ENCODE measurements at regions not wholly inside any gene's neighbourhood (a gene's known extent, or its start where the extent isn't known, plus 50 kb on each side); places are given as distances from the start of the nearest gene placed in this dataset.

GRCh38 chr11:116473206-116473769 lies 299.5 kb downstream of the BUD13 start:
- ATAC-seq (peak; percentile 41), DNase-seq (ENCODE audit: low spot score) (no peak)
- no peaks in the 10 kb centered on the region for H3K27me3 ChIP-seq (ENCODE audit: insufficient read depth)
- H3K79me2 ChIP-seq (replicated peaks; ENCODE audit: insufficient read depth) = no peaks in the 10 kb centered on the region
- no peak overlapping the region for H3K4me3 ChIP-seq
- H3K4me2 ChIP-seq = peak overlapping the region; percentile 70
- peak overlapping the region; percentile 38; the same call in 1 of the 2 replicates for H2AFZ ChIP-seq
- H3K9me2 ChIP-seq (ENCODE audit: insufficient read depth) = peaks cover 8% of the 10 kb centered on the region; the same call in 1 of the 2 replicates
- Mint-ChIP-seq H3K27me3 (ENCODE audit: insufficient read depth, low read depth, poor library complexity) (no peaks in the 10 kb centered on the region), H3K36me3 (ENCODE audit: low read depth) (peaks cover 15% of the 10 kb centered on the region), H3K27ac (no peak overlapping the region), H3K4me3 (no peak overlapping the region), H3K4me1 (peaks cover 16% of the 10 kb centered on the region), H3K9me3 (peaks cover 20% of the 10 kb centered on the region; the same call in 2 of the 3 replicates)
- peaks cover 20% of the 10 kb centered on the region for H3K4me1 ChIP-seq (ENCODE audit: insufficient read depth)
- H3F3A ChIP-seq (replicated peaks; ENCODE audit: low read depth) = no peaks in the 10 kb centered on the region
- no peaks in the 10 kb centered on the region for H4K20me1 ChIP-seq (replicated peaks; ENCODE audit: insufficient read depth)
- H3K36me3 ChIP-seq (ENCODE audit: insufficient read depth) = no peaks in the 10 kb centered on the region
- H3K27ac ChIP-seq (ENCODE audit: low read depth) = no peak overlapping the region
- TF ChIP-seq JUNB (IDR thresholded peaks at IDR 0.05; ENCODE audit: unreplicated experiment) (no peak), CTCF (conservative IDR thresholded peaks at IDR 0.05; ENCODE audit: low read depth in 2 of 2) (no peak), REST (IDR thresholded peaks at IDR 0.05; ENCODE audit: unreplicated experiment) (no peak), ZNF331 (CRISPR knock-in tag; IDR thresholded peaks at IDR 0.05; ENCODE audit: low read depth) (no peak), ZNF462 (CRISPR knock-in tag; IDR thresholded peaks at IDR 0.05) (no peak), POLR2AphosphoS5 (IDR thresholded peaks at IDR 0.05; ENCODE audit: low read depth) (no peak), EZH2 (IDR thresholded peaks at IDR 0.05; ENCODE audit: low read depth, unreplicated experiment) (no peak), EZH2phosphoT487 (IDR thresholded peaks at IDR 0.05; ENCODE audit: unreplicated experiment) (no peak), NANOG (IDR thresholded peaks at IDR 0.05; ENCODE audit: borderline replicate concordance) (no peak), CREB1 (CRISPR knock-in tag; IDR thresholded peaks at IDR 0.05; ENCODE audit: low read depth) (no peak), ETS1 (IDR thresholded peaks at IDR 0.05) (no peak), STAT1 (IDR thresholded peaks at IDR 0.05; ENCODE audit: unreplicated experiment) (no peak), ZNF114 (CRISPR knock-in tag; IDR thresholded peaks at IDR 0.05) (no peak)
